RWPE1 (cell line): ENCODE measurements at regions not wholly inside any gene's neighbourhood (a gene's known extent, or its start where the extent isn't known, plus 50 kb on each side); places are given as distances from the start of the nearest gene placed in this dataset.
"Not testable (repeated sequence)": the region's sequence is repeated elsewhere in the genome, so short reads cannot be mapped to it uniquely, and the experiment has no call there.

Source experiments
- CTCF ChIA-PET: fragments of 350-600 bp; sonication (Branson Sonifier 250); formaldehyde crosslinking; extraction: SDS; loops from one replicate; lab custom pipeline; 2021; lab: Yijun Ruan, JAX
- POLR2A ChIA-PET: fragments of 400-600 bp; formaldehyde crosslinking; extraction: SDS; loops from one replicate; lab custom pipeline; 2020; ENCODE audit warnings: antibody characterized with exemption; ENCODE audit not compliant: low non-redundant PET; lab: Yijun Ruan, JAX
- DNase-seq: peaks from one replicate; pipeline ENCODE4 v3.0.0; 2012; ENCODE audit warnings: low spot score
- H3K27ac ChIP-seq: fragments of 450-650 bp; 2 replicates; pipeline ENCODE4 v1.5.1; 2017
- CTCF ChIP-seq: fragments of 450-650 bp; conservative IDR thresholded peaks from 2 replicates; pipeline ENCODE4 v1.5.1; 2017; ENCODE audit warnings: low read depth, mild to moderate bottlenecking

GRCh38 chrX:104372547-104372946 is 117.8 kb upstream of the ESX1 start:
- CTCF ChIA-PET = no interaction called here
- no peak for TF ChIP-seq CTCF
- POLR2A ChIA-PET = no interaction called here
- DNase-seq = no peak
- H3K27ac ChIP-seq = no peak overlapping the region

GRCh38 chrX:104370089-104370488 is 115.4 kb upstream of the ESX1 start:
- ChIA-PET POLR2A (no interaction called here), CTCF (no interaction called here)
- no peak overlapping the region for H3K27ac ChIP-seq
- TF ChIP-seq CTCF = no peak
- peak; percentile 36 for DNase-seq

- H3K27ac ChIP-seq, POLR2A ChIA-PET, DNase-seq, CTCF ChIA-PET: not testable (repeated sequence)
These were observed 106.0 kb upstream of the ESX1 start for GRCh38 chrX:104360774-104361173.

- POLR2A ChIA-PET = no interaction called here
- no peak overlapping the region for H3K27ac ChIP-seq
- no peak for DNase-seq
- CTCF ChIA-PET = no interaction called here
- no peak for TF ChIP-seq CTCF
These were observed 104.4 kb upstream of the ESX1 start for GRCh38 chrX:104359124-104359523.

- CTCF ChIA-PET = no interaction called here
- peak; percentile 85 for DNase-seq
- TF ChIP-seq CTCF = no peak
- no peak overlapping the region for H3K27ac ChIP-seq
- POLR2A ChIA-PET = no interaction called here
These were observed 96.5 kb upstream of the ESX1 start for GRCh38 chrX:104351173-104351769.

- no peak for DNase-seq
- CTCF ChIA-PET = no interaction called here
- POLR2A ChIA-PET = no interaction called here
- no peak overlapping the region for H3K27ac ChIP-seq
- TF ChIP-seq CTCF = no peak
These were observed 93.1 kb upstream of the ESX1 start for GRCh38 chrX:104347860-104348259.

GRCh38 chrX:104343428-104344129 is 88.8 kb upstream of the ESX1 start:
- TF ChIP-seq CTCF = peak; percentile 51
- ChIA-PET CTCF (no interaction called here), POLR2A (no interaction called here)
- DNase-seq = peak; percentile 24
- H3K27ac ChIP-seq = no peak overlapping the region
